H1 (cell line): ENCODE measurements at regions not wholly inside any gene's neighbourhood (a gene's known extent, or its start where the extent isn't known, plus 50 kb on each side); places are given as distances from the start of the nearest gene placed in this dataset.

Experiments
- BRCA1 ChIP-seq: IDR thresholded peaks from 2 replicates; pipeline ENCODE4 v1.6.1; 2012; ENCODE audit warnings: low read depth, low read length, improper control_type of control experiment
- CHD1 ChIP-seq: IDR thresholded peaks from 2 replicates; pipeline ENCODE4 v1.6.1; 2012; ENCODE audit warnings: low read depth, low read length, improper control_type of control experiment
- KDM5A ChIP-seq: fragments of 200-600 bp; IDR thresholded peaks from 2 replicates; pipeline ENCODE4 v1.7.1; 2012; ENCODE audit warnings: mild to moderate bottlenecking, low read length, inconsistent platforms, mixed read lengths
- RXRA ChIP-seq: IDR thresholded peaks from 2 replicates; pipeline ENCODE4 v1.6.1; 2011; ENCODE audit warnings: low read depth, mild to moderate bottlenecking, low read length, moderate library complexity; ENCODE audit not compliant: insufficient read depth
- TAF1 ChIP-seq: IDR thresholded peaks from 2 replicates; pipeline ENCODE4 v1.6.1; 2011; ENCODE audit warnings: mild to moderate bottlenecking, low read depth, low read length

- TF ChIP-seq CHD1 (no peak), TAF1 (no peak), KDM5A (no peak), RXRA (no peak), BRCA1 (no peak)
Measured at GRCh38 chr14:104423701-104424405, 155.7 kb upstream of the C14orf180 start (continued).
